Gastrocnemius medialis (tissue), 4 donors: ENCODE measurements at regions not wholly inside any gene's neighbourhood (a gene's known extent, or its start where the extent isn't known, plus 50 kb on each side); places are given as distances from the start of the nearest gene placed in this dataset.

Experiments
- POLR2A ChIP-seq, 2 donors: fragments of 450-650 bp; IDR thresholded peaks; one replicate each; pipeline ENCODE4 v1.6.1; 2017; ENCODE audit warnings: antibody characterized with exemption in 2 of 2, mild to moderate bottlenecking in 2 of 2, moderate library complexity in 2 of 2
- TF ChIP-seq, protein P1 (sequence below), 5 experiments: fragments of 450-650 bp in 3 of 5; fragments of 200-600 bp in 2 of 5; sonication (generic) in 2 of 5; IDR thresholded peaks in 4 of 5; conservative IDR thresholded peaks in 1 of 5; 1 replicate in 4 of 5; 2 replicates in 1 of 5; pipeline ENCODE4 v1.5.1; 2016 to 2019; ENCODE audit warnings: antibody characterized with exemption in 5 of 5, mild to moderate bottlenecking in 3 of 5, moderate library complexity in 3 of 5

DNA sequence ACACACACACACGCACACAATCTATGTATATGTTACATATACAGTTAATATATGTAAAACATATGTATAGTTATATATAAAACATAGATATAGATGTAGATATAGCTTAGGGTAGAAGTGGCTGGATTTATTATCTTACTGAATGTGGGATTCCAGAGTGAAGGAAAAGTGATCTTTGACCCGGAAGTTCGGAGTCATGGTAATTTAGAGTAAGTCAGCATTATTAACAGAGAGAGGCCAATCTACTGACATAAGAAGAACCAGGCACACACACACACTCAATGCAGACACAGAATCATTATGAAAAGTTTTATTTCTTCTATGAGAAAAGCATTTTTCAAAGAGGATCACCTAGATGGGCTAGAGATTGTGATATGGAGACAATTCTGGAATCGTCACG lies 384.2 kb upstream of the NOVA1 start:
- TF ChIP-seq, protein P1, sequence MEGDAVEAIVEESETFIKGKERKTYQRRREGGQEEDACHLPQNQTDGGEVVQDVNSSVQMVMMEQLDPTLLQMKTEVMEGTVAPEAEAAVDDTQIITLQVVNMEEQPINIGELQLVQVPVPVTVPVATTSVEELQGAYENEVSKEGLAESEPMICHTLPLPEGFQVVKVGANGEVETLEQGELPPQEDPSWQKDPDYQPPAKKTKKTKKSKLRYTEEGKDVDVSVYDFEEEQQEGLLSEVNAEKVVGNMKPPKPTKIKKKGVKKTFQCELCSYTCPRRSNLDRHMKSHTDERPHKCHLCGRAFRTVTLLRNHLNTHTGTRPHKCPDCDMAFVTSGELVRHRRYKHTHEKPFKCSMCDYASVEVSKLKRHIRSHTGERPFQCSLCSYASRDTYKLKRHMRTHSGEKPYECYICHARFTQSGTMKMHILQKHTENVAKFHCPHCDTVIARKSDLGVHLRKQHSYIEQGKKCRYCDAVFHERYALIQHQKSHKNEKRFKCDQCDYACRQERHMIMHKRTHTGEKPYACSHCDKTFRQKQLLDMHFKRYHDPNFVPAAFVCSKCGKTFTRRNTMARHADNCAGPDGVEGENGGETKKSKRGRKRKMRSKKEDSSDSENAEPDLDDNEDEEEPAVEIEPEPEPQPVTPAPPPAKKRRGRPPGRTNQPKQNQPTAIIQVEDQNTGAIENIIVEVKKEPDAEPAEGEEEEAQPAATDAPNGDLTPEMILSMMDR (IDR thresholded peaks at IDR 0.05 in 4 of 5, conservative IDR thresholded peaks at IDR 0.05 in 1 of 5), result no peak
- no peak for TF ChIP-seq POLR2A (IDR thresholded peaks at IDR 0.05)
